Fibroblast of peridontal ligament (primary cell): ENCODE measurements at regions not wholly inside any gene's neighbourhood (a gene's known extent, or its start where the extent isn't known, plus 50 kb on each side); places are given as distances from the start of the nearest gene placed in this dataset.
"Not testable (repeated sequence)": the region's sequence is repeated elsewhere in the genome, so short reads cannot be mapped to it uniquely, and the experiment has no call there.

ENCODE experiments used
- DNase-seq: peaks from one replicate; pipeline ENCODE4 v3.0.0-alpha.2; 2010; ENCODE audit errors: extremely low read depth

DNA sequence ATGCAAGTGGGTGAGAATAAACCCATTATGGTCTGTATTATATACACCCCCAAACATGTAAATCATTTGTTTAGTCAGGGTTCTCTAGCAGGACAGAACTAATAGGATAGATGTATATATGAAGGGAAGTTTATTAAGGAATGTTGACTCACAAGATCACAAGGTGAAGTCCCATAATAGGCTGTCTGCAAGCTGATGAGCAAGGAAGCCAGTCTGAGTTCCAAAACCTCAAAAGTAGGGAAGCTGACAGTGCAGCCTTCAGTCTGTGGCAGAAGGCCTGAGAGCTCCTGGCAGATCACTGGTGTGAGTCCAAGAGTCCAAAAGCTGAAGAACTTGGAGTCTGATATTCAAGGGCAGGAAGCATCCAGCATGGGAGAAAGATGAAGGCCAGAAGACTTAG, 270.8 kb upstream of the PRICKLE1 start:
- DNase-seq = not testable (repeated sequence)

DNA sequence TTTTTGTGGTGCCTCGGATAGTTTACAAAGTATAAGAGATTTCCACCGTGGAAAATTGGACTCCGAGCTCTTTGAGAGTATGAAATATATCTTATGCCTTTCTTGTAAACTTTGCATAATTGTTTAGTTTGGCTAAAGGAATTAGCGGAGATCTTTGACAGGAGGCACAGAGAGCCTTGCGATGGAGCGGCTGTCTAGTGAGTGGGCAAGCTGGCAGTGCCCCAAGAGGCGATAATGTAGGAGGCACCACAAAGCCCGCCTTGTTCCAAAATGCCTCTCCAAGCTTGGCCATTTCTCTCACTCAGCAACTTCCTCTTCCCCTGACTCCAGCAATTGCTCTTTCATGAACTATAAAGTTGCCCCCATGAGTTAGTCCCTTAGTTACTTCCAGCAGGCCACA, 270.1 kb upstream of the PRICKLE1 start:
- no peak for DNase-seq

DNA sequence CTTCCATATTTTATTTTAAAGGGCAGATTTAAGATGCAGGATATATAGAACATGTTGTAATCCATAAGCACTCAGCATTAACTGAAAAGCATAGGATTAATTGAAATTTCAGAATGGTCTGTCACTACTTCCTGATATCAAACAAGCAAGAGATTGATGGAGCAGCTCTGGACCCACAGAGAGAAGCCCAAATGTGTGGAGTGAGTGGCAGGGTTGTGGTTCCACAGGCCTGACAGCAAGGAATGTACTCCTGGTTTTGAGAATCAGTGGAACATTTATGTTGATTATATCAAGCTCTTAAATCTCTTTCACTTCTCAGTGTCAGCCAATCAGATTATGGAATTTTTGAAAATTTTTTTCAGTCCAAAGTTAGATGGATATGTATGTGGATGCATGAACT, 267.6 kb upstream of the PRICKLE1 start:
- DNase-seq = no peak

- no peak for DNase-seq
Observed at GRCh38 chr12:42855362-42855950, 265.9 kb upstream of the PRICKLE1 start.

DNA sequence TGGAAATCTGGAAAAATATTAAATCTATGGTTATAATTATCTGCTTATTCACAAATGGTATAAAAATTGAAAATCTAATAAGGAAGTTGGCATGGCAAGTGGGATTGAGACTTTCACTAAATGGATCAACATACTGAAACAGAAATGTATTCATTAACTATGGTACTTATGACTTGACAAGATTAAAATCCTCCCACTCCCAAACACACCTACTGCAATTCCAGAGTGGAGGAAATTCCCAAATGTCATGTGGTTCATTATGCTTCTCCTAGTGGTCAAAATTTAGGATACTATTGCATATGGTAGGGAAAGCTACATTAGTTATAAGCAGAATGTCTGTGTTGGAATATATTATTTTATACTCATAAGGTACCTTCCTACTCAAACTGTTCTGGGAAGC, 265.3 kb upstream of the PRICKLE1 start:
- no peak for DNase-seq

GRCh38 chr12:42854208-42854607, 264.7 kb upstream of the PRICKLE1 start:
- DNase-seq = no peak

- DNase-seq = no peak
Observed at GRCh38 chr12:42853370-42854140, 264.0 kb upstream of the PRICKLE1 start.

DNA sequence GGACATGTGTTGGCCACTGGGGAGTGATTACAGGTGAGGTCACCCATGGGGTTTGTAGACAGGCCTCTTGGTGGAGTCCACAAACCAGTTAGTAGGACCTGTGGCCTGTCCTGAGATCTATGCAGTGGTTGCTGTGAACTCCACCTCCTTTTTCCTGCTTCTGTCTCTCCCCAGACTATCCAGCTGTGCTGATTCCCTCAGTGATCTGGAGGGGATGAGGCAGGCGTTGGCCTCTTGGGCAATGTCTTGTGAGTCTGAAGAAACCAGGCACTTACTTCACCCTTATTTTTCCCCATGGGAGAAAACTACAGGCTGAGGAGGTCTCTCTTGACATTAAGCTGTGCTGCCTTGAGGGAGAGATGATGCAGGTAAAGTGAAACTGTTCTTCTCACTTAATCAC, 257.2 kb upstream of the PRICKLE1 start:
- no peak for DNase-seq

- DNase-seq = no peak
Observed at GRCh38 chr12:42834062-42834461, 244.5 kb upstream of the PRICKLE1 start.

- DNase-seq = no peak
Observed at GRCh38 chr12:42828836-42829235, 239.3 kb upstream of the PRICKLE1 start.

DNA sequence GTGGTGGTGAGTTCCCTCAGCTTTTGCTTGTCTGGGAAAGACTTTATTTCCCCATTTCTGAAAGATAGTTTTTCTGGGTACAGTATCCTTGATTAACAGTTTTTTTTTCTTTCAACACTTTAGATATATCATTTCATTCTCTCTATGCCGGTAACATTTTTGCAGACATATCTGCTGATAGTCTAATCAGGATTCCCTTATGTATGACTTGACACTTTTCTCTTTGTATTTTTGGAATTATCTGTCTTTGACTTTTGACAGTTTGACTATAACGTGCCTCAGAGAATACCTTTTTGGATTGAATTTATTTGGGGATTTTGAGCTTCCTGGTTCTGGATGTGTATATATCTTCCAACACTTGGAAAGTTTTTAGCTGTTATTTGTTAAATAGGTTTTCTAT, 234.8 kb upstream of the PRICKLE1 start:
- no peak for DNase-seq

GRCh38 chr12:42823679-42824078, 234.1 kb upstream of the PRICKLE1 start:
- no peak for DNase-seq

DNA sequence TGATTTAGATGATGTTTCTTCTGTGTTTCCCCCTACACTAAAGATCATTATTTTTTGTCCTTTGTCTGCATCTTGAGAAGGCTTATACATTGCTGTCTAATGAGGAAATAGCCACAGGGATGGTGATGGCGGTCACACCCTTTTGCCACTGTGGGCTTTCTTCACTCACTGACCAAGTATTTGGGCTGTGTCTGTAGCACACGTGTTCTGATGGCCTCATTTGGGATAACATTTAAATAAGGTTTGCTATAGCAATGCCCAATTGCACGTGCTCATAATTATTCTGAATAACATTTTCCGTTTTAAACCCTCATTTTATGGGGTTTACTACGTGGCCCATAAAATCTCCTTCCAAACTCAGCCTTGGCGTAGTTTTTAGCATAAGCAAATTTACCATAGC, 230.3 kb upstream of the PRICKLE1 start:
- DNase-seq = no peak

DNA sequence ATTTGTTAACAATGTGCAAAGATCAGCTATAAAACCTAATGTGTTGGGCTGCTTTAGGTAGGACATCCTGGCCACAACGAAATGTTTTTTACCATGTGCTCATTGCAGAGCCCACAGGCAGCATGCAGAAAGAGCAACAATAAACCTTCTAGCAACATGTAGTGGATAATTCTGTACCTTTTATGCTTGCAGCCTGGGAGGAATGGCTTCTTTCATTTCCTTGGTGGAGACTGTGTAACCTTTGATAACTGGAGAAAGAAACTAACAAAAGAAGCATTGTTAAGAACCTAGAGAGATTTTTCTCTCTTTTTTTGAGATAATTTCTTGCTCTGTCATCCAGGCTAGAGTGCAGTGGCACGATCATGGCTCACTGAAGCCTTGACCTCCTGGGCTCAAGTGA, 225.5 kb upstream of the PRICKLE1 start:
- no peak for DNase-seq

GRCh38 chr12:42812871-42813270, 223.3 kb upstream of the PRICKLE1 start:
- no peak for DNase-seq

GRCh38 chr12:42812086-42812485, 222.5 kb upstream of the PRICKLE1 start:
- peak; percentile 8 for DNase-seq

DNA sequence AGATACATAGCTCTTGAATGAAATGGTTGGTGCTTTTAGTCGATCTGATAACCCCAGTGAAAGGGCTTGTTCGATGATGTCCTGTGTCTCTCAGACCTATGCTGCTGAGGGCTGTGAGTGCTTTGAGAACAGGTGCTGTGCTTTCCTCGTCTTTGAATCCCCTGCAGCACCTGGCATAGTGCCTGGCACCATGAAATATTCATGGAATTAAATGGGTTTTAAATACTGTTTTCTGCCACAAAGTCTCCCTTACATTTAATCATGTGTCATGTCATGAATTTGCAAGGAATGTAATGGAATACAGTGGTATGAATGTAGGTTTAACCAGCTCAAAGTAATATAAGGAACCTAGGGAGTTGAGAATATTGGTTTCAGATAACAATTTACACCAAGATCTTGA, 220.5 kb upstream of the PRICKLE1 start:
- no peak for DNase-seq

- DNase-seq = peak; percentile 17
Observed at GRCh38 chr12:42809226-42809625, 219.7 kb upstream of the PRICKLE1 start.

- DNase-seq = no peak
Observed at GRCh38 chr12:42807766-42808165, 218.2 kb upstream of the PRICKLE1 start.

DNA sequence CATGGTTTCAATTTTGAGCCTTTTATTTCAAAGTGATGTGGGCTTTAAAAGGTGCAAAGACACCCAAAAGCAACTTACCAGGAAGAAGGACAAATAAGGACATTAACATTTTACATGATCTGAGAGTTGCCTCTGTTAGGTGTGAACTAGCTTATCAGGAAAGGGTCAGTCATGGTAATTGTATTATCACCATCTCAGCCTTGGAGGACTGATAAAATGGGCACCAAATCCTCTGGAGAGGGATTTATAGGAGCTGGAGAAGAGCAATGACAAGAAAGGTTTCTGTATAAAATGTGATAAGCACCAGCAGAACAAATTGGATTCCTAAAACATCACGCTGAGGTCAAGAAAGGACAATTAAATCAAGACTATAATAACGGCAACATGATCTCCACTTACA, 217.7 kb upstream of the PRICKLE1 start:
- no peak for DNase-seq

DNA sequence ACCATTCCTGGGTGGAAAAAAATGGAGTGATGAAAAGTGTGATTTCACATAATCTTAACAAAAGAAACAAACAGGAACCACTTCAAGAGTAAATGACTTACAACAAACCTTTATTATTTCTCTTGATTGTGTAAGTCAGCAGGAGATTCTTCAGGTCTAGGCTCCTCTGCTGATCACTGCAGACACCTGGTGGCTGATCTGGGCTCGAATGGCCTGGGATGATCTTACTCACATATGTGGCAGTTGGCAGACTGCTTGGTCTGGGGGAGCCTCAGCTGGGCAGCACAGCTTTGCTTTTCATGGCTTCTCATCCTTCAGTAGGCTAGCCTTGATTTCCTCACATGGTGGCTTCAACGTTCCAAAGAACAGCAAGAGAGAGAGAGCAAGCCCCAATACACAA, 215.4 kb upstream of the PRICKLE1 start:
- DNase-seq = no peak

- peak; percentile 58 for DNase-seq
Observed at GRCh38 chr12:42802785-42803189, 213.2 kb upstream of the PRICKLE1 start.

DNA sequence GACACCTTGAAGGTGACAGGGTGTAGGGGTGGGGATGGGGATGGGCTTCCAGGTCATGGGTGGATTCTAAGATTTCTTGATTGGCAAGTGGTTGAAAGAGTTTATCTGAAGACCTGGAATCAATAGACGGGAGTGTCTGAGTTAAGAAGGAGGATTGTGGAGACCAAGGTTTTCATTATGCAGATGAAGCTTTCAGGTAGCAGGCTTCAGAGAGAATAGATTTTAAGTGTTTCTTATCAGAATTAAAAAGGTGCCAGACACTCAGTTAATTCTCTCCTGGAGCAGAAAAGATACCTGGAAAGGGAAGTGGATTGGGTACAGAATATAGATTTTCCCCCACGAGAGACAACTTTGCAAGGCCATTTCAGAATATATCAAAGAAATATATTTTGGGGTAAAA, 211.7 kb upstream of the PRICKLE1 start:
- DNase-seq = no peak

- DNase-seq = no peak
Observed at GRCh38 chr12:42799966-42800365, 210.4 kb upstream of the PRICKLE1 start.
